HepG2 (cell line): ENCODE measurements at regions not wholly inside any gene's neighbourhood (a gene's known extent, or its start where the extent isn't known, plus 50 kb on each side); places are given as distances from the start of the nearest gene placed in this dataset.

Experiments
- ATAC-seq: fragments of 200-7000 bp; cut with Tn5 transposase; 3 replicates; pipeline ENCODE4 v1.9.1; 2020; ENCODE audit warnings: mild to moderate bottlenecking, moderate library complexity
- BruUV-seq: library from RNA; stranded (reverse); fragments of 400-500 nt; replicated peaks from 2 replicates; lab custom pipeline; 2021; lab: Mats Ljungman, UMichigan
- CTCF ChIA-PET: fragments of 300-600 bp; formaldehyde crosslinking; extraction: SDS; loops from one replicate; lab custom pipeline; 2021; ENCODE audit warnings: low total read pairs, inconsistent platforms, low intra/inter-chr PET ratio; lab: Yijun Ruan, JAX
- POLR2A ChIA-PET: fragments of 350-600 bp; sonication (Branson Sonifier 250); formaldehyde crosslinking; loops from one replicate; lab custom pipeline; 2020; ENCODE audit warnings: antibody characterized with exemption, inconsistent platforms; lab: Yijun Ruan, JAX
- DNase-seq: peaks from one replicate; pipeline ENCODE4 v3.0.0-alpha.2; 2015; ENCODE audit warnings: low spot score
- FAIRE-seq: peaks from 3 replicates; lab custom pipeline; 2011; peaks lifted over from hg19 to GRCh38; lab: Jason Lieb, UNC
- H2AFZ ChIP-seq: one replicate; pipeline ENCODE4 v1.6.1; 2011; ENCODE audit warnings: low read length, inconsistent platforms
- H3K27ac ChIP-seq: fragments of 300-600 bp; 3 replicates; pipeline ENCODE4 v1.8.0; 2011; ENCODE audit warnings: mixed run types, mild to moderate bottlenecking, mixed read lengths, low read length, inconsistent platforms; ENCODE audit not compliant: insufficient read depth; ENCODE audit errors: extremely low read length
- H3K27me3 ChIP-seq, 2 experiments: fragments of 200-600 bp in 1 of 2; 2 replicates in 1 of 2; 3 replicates in 1 of 2; pipeline versions ENCODE4 v1.6.0 to v1.8.0; 2011; ENCODE audit warnings: low read length in 2 of 2, mild to moderate bottlenecking in 2 of 2, moderate library complexity in 2 of 2, inconsistent platforms in 1 of 2; ENCODE audit not compliant: insufficient read depth in 2 of 2, control insufficient read depth in 1 of 2
- H3K36me3 ChIP-seq, 2 experiments: fragments of 200-600 bp in 1 of 2; replicated peaks in 1 of 2; 2 replicates in 1 of 2; 3 replicates in 1 of 2; pipeline versions ENCODE4 v1.5.1 to v1.8.0; 2011; ENCODE audit warnings: low read length in 2 of 2, inconsistent platforms in 1 of 2; ENCODE audit not compliant: insufficient read depth in 2 of 2, control insufficient read depth in 1 of 2
- H3K4me1 ChIP-seq: 2 replicates; pipeline ENCODE4 v1.5.1; 2012; ENCODE audit warnings: low read length, inconsistent platforms; ENCODE audit not compliant: insufficient read depth
- H3K4me2 ChIP-seq: 2 replicates; pipeline ENCODE4 v1.6.0; 2011; ENCODE audit warnings: low read depth, low read length, inconsistent platforms
- H3K4me3 ChIP-seq, 3 experiments: fragments of 200-600 bp in 1 of 3; sonication (generic), shearing (Covaris generic) in 1 of 3; replicated peaks in 1 of 3; 2 replicates each; pipeline ENCODE4 v1.5.1; 2011 to 2016; ENCODE audit warnings: low read length in 3 of 3, inconsistent platforms in 2 of 3, low read depth in 2 of 3, mild to moderate bottlenecking in 2 of 3, control low read depth in 1 of 3, mixed read lengths in 1 of 3; ENCODE audit not compliant: insufficient read depth in 1 of 3
- H3K79me2 ChIP-seq: one replicate; pipeline ENCODE4 v1.6.1; 2011; ENCODE audit warnings: low read length, inconsistent platforms; ENCODE audit not compliant: insufficient read depth
- H3K9ac ChIP-seq: 2 replicates; pipeline ENCODE4 v1.6.0; 2011; ENCODE audit warnings: mild to moderate bottlenecking, low read depth, low read length, inconsistent platforms; ENCODE audit not compliant: insufficient read depth
- H3K9me3 ChIP-seq: 2 replicates; pipeline ENCODE4 v1.5.1; 2012; ENCODE audit warnings: mild to moderate bottlenecking, low read length
- H4K20me1 ChIP-seq: 2 replicates; pipeline ENCODE4 v1.6.0; 2011; ENCODE audit warnings: inconsistent platforms, mild to moderate bottlenecking, low read length, moderate library complexity; ENCODE audit not compliant: insufficient read depth
- DMTF1 ChIP-seq: sonication (generic); formaldehyde crosslinking; IDR thresholded peaks from 2 replicates; pipeline ENCODE4 v1.4.0; 2020; ENCODE audit warnings: mild to moderate bottlenecking, missing genetic modification reagents
- FOSL2 ChIP-seq: sonication (generic); formaldehyde crosslinking; IDR thresholded peaks from 2 replicates; pipeline ENCODE4 v1.4.0; 2020; ENCODE audit warnings: missing genetic modification reagents
- GPBP1L1 ChIP-seq: sonication (generic); formaldehyde crosslinking; IDR thresholded peaks from 2 replicates; pipeline ENCODE4 v1.5.0; 2020; ENCODE audit warnings: mild to moderate bottlenecking, missing genetic modification reagents
- HOXA5 ChIP-seq: sonication (generic); formaldehyde crosslinking; IDR thresholded peaks from 2 replicates; pipeline ENCODE4 v1.4.0; 2020; ENCODE audit warnings: missing genetic modification reagents
- JARID2 ChIP-seq: sonication (generic); formaldehyde crosslinking; IDR thresholded peaks from 2 replicates; pipeline ENCODE4 v1.8.1; 2023; ENCODE audit warnings: missing genetic modification reagents, inconsistent platforms; ENCODE audit not compliant: insufficient replicate concordance
- MYNN ChIP-seq: sonication (generic); formaldehyde crosslinking; IDR thresholded peaks from 2 replicates; pipeline ENCODE4 v1.4.0; 2020; ENCODE audit warnings: mild to moderate bottlenecking, low read depth, missing genetic modification reagents
- ZNF292 ChIP-seq: sonication (generic); formaldehyde crosslinking; IDR thresholded peaks from 2 replicates; pipeline ENCODE4 v1.8.1; 2022; ENCODE audit warnings: mild to moderate bottlenecking, low read depth, missing genetic modification reagents, borderline replicate concordance
- ZNF567 ChIP-seq: sonication (generic); formaldehyde crosslinking; IDR thresholded peaks from 2 replicates; pipeline ENCODE4 v1.8.1; 2023; ENCODE audit warnings: mild to moderate bottlenecking, missing genetic modification reagents, borderline replicate concordance
- WGBS: methylation state at CpG from one replicate; pipeline ENCODE4 v1.1.6; 2017; ENCODE audit warnings: low lambda C conversion rate; 5-methylcytosine and 5-hydroxymethylcytosine counted together
- in situ Hi-C: cut with HindIII; loops from 2 replicates; pipeline ENCODE4 v1.10.0; 2017; ENCODE audit warnings: low pct_unique_long_range_greater_than_20kb; ENCODE audit not compliant: extremely low pct_ligation_motif_present
- intact Hi-C: fragments of 100-400 bp; cut with micrococcal nuclease; formaldehyde crosslinking; loops from one replicate; pipeline ENCODE4 v1.10.0; 2022; ENCODE audit not compliant: unreplicated experiment

DNA sequence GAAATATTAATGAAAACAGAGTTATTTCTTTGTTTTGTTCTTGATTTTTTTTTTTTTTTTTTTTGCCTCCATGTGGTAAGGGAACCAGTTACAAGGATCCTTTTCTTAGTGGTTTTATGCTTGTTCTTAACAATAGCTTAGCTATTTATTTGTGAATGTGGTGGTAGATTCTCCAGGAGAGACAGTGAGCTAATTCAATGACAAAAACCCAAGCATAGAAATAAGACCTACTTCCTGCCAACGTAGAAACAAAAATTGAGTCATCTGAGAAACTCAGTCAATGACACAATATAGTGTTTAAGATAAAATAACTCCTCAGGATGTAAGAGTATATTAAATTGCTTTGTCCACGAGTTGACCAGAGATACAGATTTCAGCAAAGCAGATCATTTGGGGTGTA, 863.8 kb upstream of the PABPC4L start:
- BruUV-seq, result no TSS peak
- CTCF ChIA-PET, result no interaction called here
- H3K4me2 ChIP-seq, result no peak overlapping the region
- POLR2A ChIA-PET, result no interaction called here
- 1% methylated on average over 2 of the region's 2 CpGs for WGBS
- no peak overlapping the region for H3K9ac ChIP-seq
- no peak for ATAC-seq
- H2AFZ ChIP-seq, result no peak overlapping the region
- H4K20me1 ChIP-seq, result no peaks in the 10 kb centered on the region
- H3K36me3 ChIP-seq, result no peaks in the 10 kb centered on the region
- in situ Hi-C loops (no loop called here), intact Hi-C loops (no loop called here)
- H3K27me3 ChIP-seq, result no peaks in the 10 kb centered on the region
- H3K4me1 ChIP-seq, result no peaks in the 10 kb centered on the region
- no peaks in the 10 kb centered on the region for H3K79me2 ChIP-seq
- no peak for DNase-seq
- no peak overlapping the region for H3K4me3 ChIP-seq
- no peak for FAIRE-seq
- H3K9me3 ChIP-seq, result no peaks in the 10 kb centered on the region
- TF ChIP-seq GPBP1L1 (CRISPR knock-in tag) (no peak), JARID2 (CRISPR knock-in tag) (no peak), HOXA5 (CRISPR knock-in tag) (no peak), DMTF1 (CRISPR knock-in tag) (no peak), ZNF567 (CRISPR knock-in tag) (no peak), ZNF292 (CRISPR knock-in tag) (no peak), FOSL2 (CRISPR knock-in tag) (no peak), MYNN (CRISPR knock-in tag) (no peak)
- H3K27ac ChIP-seq, result no peak overlapping the region
